Smooth muscle cell (in vitro differentiated cells): ENCODE measurements at regions not wholly inside any gene's neighbourhood (a gene's known extent, or its start where the extent isn't known, plus 50 kb on each side); places are given as distances from the start of the nearest gene placed in this dataset.

Experiments used
- DNase-seq: peaks from one replicate; lab custom pipeline; 2025; ENCODE audit not compliant: unreplicated experiment; lab: John Stamatoyannopoulos, UW
- H2AFZ ChIP-seq: fragments of 200-600 bp; sonication (generic); 2 replicates; pipeline ENCODE4 v1.6.0; 2016; ENCODE audit warnings: antibody characterized with exemption, low read depth, mild to moderate bottlenecking
- H3F3A ChIP-seq: fragments of 200-600 bp; sonication (generic); 2 replicates; pipeline ENCODE4 v1.6.0; 2017; ENCODE audit warnings: antibody characterized with exemption, low read depth
- H3K27ac ChIP-seq: fragments of 200-600 bp; sonication (generic); 2 replicates; pipeline ENCODE4 v1.5.1; 2016; ENCODE audit warnings: low read depth, mild to moderate bottlenecking
- H3K27me3 ChIP-seq: fragments of 200-600 bp; sonication (generic); 2 replicates; pipeline ENCODE4 v1.6.1; 2016; ENCODE audit warnings: low read depth, mild to moderate bottlenecking
- H3K36me3 ChIP-seq: fragments of 200-600 bp; sonication (generic); 2 replicates; pipeline ENCODE4 v1.5.1; 2016; ENCODE audit warnings: low read depth
- H3K4me1 ChIP-seq: fragments of 200-600 bp; sonication (generic); 2 replicates; pipeline ENCODE4 v1.5.1; 2016; ENCODE audit warnings: low read depth
- H3K4me2 ChIP-seq: fragments of 200-600 bp; sonication (generic); 2 replicates; pipeline ENCODE4 v1.6.0; 2016; ENCODE audit warnings: mild to moderate bottlenecking
- H3K4me3 ChIP-seq: fragments of 200-600 bp; sonication (generic); 2 replicates; pipeline ENCODE4 v1.5.1; 2016; ENCODE audit warnings: mild to moderate bottlenecking
- H3K79me2 ChIP-seq: fragments of 200-600 bp; sonication (generic); 2 replicates; pipeline ENCODE4 v1.6.0; 2016; ENCODE audit warnings: low read depth, mild to moderate bottlenecking
- H3K9ac ChIP-seq: fragments of 200-600 bp; sonication (generic); 2 replicates; pipeline ENCODE4 v1.6.0; 2016; ENCODE audit warnings: low read depth
- H3K9me3 ChIP-seq: fragments of 200-600 bp; sonication (generic); replicated peaks from 2 replicates; pipeline ENCODE4 v1.5.1; 2016; ENCODE audit warnings: low read depth
- H4K20me1 ChIP-seq: fragments of 200-600 bp; sonication (generic); 2 replicates; pipeline ENCODE4 v1.6.0; 2016; ENCODE audit warnings: low read depth
- CTCF ChIP-seq: fragments of 200-600 bp; sonication (generic); IDR thresholded peaks from 2 replicates; pipeline ENCODE4 v1.5.1; 2017; ENCODE audit warnings: borderline replicate concordance, mild to moderate bottlenecking, antibody characterized with exemption; ENCODE audit not compliant: insufficient read depth, poor library complexity, severe bottlenecking
- WGBS: methylation state at CpG from one replicate; pipeline ENCODE4 v1.1.7; 2016; ENCODE audit warnings: low lambda C conversion rate; 5-methylcytosine and 5-hydroxymethylcytosine counted together

GRCh38 chr2:234597576-234597861 is 100.6 kb upstream of the ARL4C start:
- Histone ChIP-seq H3F3A (no peaks in the 10 kb centered on the region), H3K4me3 (no peak overlapping the region), H4K20me1 (no peaks in the 10 kb centered on the region), H2AFZ (no peak overlapping the region), H3K36me3 (no peaks in the 10 kb centered on the region), H3K9me3 (no peaks in the 10 kb centered on the region), H3K9ac (no peak overlapping the region), H3K4me2 (no peak overlapping the region), H3K4me1 (no peaks in the 10 kb centered on the region), H3K79me2 (no peaks in the 10 kb centered on the region), H3K27ac (no peak overlapping the region), H3K27me3 (no peaks in the 10 kb centered on the region)
- 96% methylated on average over 6 of the region's 6 CpGs for WGBS
- TF ChIP-seq CTCF = no peak
- DNase-seq = no peak

DNA sequence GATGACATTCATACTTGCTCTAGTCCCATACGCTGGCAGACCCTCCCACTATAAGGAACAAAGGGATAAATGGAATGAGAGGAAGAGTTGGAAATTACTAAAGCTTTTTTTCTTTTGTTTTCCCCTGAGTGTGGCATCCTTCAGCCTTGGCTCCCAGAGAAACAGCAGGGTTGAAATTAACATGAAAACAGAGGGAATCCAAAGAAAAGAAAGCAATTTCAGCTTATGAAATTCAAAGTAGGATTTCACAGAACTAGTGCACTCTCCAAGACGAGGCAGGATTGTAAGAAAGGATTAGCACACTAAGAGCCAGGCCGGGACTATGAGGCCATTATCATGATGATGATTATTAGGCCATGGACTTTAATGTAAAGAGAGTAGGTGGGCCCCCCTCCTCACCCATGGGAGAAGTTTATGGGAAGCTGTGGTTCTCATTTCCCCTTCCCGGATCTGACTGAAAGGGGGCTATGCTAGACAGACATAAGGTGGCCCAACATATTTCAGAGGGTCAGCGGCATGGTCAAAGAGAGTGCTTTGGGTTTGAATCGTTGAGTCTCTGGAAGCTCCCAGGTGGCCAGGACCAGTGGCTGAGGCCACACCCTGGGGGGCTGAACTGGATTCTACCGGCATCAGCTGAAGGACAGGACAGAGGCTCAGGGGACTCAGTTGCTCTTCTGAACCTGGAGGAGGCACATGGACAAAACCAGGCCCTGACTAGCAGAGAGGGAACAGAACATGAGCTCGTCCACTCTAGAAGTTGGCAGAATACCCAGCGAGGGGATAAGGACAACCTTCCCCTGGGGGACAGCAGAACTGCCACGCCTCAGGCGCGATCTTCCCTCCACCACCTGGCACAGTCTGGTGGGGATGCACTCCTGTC is 100.1 kb upstream of the ARL4C start:
- no peaks in the 10 kb centered on the region for H3F3A ChIP-seq
- no peaks in the 10 kb centered on the region for H3K79me2 ChIP-seq
- no peak for DNase-seq
- no peaks in the 10 kb centered on the region for H3K9me3 ChIP-seq
- no peaks in the 10 kb centered on the region for H3K4me1 ChIP-seq
- H3K4me3 ChIP-seq = no peak overlapping the region
- 66% methylated on average over 12 of the region's 12 CpGs for WGBS
- no peak for TF ChIP-seq CTCF
- no peak overlapping the region for H3K4me2 ChIP-seq
- no peaks in the 10 kb centered on the region for H4K20me1 ChIP-seq
- H3K36me3 ChIP-seq = no peaks in the 10 kb centered on the region
- H3K27ac ChIP-seq = no peak overlapping the region
- peak overlapping the region; percentile 70 for H2AFZ ChIP-seq
- no peaks in the 10 kb centered on the region for H3K27me3 ChIP-seq
- no peak overlapping the region for H3K9ac ChIP-seq

DNA sequence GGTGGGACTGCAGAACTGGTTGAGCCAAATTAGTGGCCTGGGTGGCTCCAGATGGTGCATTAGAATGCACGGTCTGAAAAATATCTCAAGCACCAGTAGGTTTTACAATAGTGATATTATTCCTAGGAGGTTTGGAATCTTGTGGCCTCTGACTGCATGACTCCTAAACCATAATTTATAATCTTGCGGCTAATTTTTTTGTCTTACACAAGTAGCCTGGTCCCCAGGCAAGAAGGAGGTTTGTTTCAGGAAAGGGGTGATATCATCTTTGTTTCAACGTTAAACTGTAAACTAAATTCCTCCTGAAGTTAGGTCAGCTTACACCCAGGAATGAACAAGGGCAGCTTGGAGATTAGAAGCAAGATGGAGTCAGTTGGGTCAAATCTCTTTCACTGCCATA is 98.9 kb upstream of the ARL4C start:
- Histone ChIP-seq H3K79me2 (no peaks in the 10 kb centered on the region), H3K9me3 (no peaks in the 10 kb centered on the region), H3K27ac (no peak overlapping the region)

More for the DNA sequence above, 98.9 kb upstream of the ARL4C start:
- no peak overlapping the region for H3K9ac ChIP-seq
- no peaks in the 10 kb centered on the region for H4K20me1 ChIP-seq
- no peak for DNase-seq
- H3K27me3 ChIP-seq = no peaks in the 10 kb centered on the region
- no peak overlapping the region for H3K4me2 ChIP-seq
- no peak for TF ChIP-seq CTCF
- 42% methylated on average over 3 of the region's 3 CpGs for WGBS
- no peak overlapping the region for H2AFZ ChIP-seq
- no peaks in the 10 kb centered on the region for H3F3A ChIP-seq
- no peaks in the 10 kb centered on the region for H3K4me1 ChIP-seq
- no peaks in the 10 kb centered on the region for H3K36me3 ChIP-seq
- H3K4me3 ChIP-seq = no peak overlapping the region
